Caco-2 (cell line): ENCODE measurements at regions not wholly inside any gene's neighbourhood (a gene's known extent, or its start where the extent isn't known, plus 50 kb on each side); places are given as distances from the start of the nearest gene placed in this dataset.

Experiments used
- BruUV-seq: library from RNA; stranded (reverse); fragments of 400-500 nt; replicated peaks from 2 replicates; lab custom pipeline; 2021; lab: Mats Ljungman, UMichigan
- CTCF ChIA-PET: fragments of 300-600 bp; sonication (Branson Sonifier 250); formaldehyde crosslinking; loops from one replicate; lab custom pipeline; 2022; ENCODE audit warnings: antibody characterized with exemption; lab: Charles Lee
- POLR2A ChIA-PET: fragments of 300-600 bp; sonication (Branson Sonifier 250); formaldehyde crosslinking; loops from one replicate; lab custom pipeline; 2022; ENCODE audit warnings: antibody characterized with exemption; lab: Charles Lee
- DNase-seq, 2 experiments: peaks; one replicate each; pipeline versions ENCODE4 v3.0.0 to v3.0.0-alpha.2; 2020 to 2022
- H3K27me3 ChIP-seq: replicated peaks from 2 replicates; pipeline ENCODE4 v1.6.0; 2011; ENCODE audit warnings: low read length; ENCODE audit not compliant: control insufficient read depth, insufficient read depth
- H3K36me3 ChIP-seq: 2 replicates; pipeline ENCODE4 v1.5.1; 2011; ENCODE audit warnings: low read length; ENCODE audit not compliant: control insufficient read depth, insufficient read depth
- H3K4me1 ChIP-seq: fragments of 250-450 bp; sonication (Bioruptor Pico); 2 replicates; pipeline ENCODE4 v1.5.1; 2020; ENCODE audit warnings: mild to moderate bottlenecking
- H3K4me3 ChIP-seq: 2 replicates; pipeline ENCODE4 v1.5.1; 2011; ENCODE audit warnings: low read depth, mild to moderate bottlenecking, control low read depth, low read length
- H3K9me3 ChIP-seq: fragments of 250-450 bp; sonication (Bioruptor Pico); 2 replicates; pipeline ENCODE4 v1.5.1; 2020; ENCODE audit warnings: mild to moderate bottlenecking, moderate library complexity
- H3K27ac Mint-ChIP-seq: one replicate; pipeline ENCODE4 v1.8.0; 2022; ENCODE audit warnings: mixed read lengths; ENCODE audit not compliant: unreplicated experiment
- H3K27me3 Mint-ChIP-seq: one replicate; pipeline ENCODE4 v1.8.0; 2022; ENCODE audit warnings: mixed read lengths; ENCODE audit not compliant: insufficient read depth, unreplicated experiment
- H3K36me3 Mint-ChIP-seq: one replicate; pipeline ENCODE4 v1.8.0; 2022; ENCODE audit warnings: mild to moderate bottlenecking, mixed read lengths; ENCODE audit not compliant: insufficient read depth, unreplicated experiment
- H3K4me1 Mint-ChIP-seq: one replicate; pipeline ENCODE4 v1.8.0; 2022; ENCODE audit warnings: low read depth, mixed read lengths; ENCODE audit not compliant: unreplicated experiment
- H3K4me3 Mint-ChIP-seq: one replicate; pipeline ENCODE4 v1.8.0; 2022; ENCODE audit warnings: mild to moderate bottlenecking, moderate library complexity, mixed read lengths; ENCODE audit not compliant: unreplicated experiment
- H3K9me3 Mint-ChIP-seq: one replicate; pipeline ENCODE4 v1.8.0; 2022; ENCODE audit warnings: mixed read lengths; ENCODE audit not compliant: unreplicated experiment
- intact Hi-C: fragments of 100-400 bp; cut with micrococcal nuclease; formaldehyde crosslinking; loops from one replicate; pipeline ENCODE4 v1.10.0; 2022; ENCODE audit not compliant: unreplicated experiment
- TF ChIP-seq, protein P1 (sequence below), 2 experiments: fragments of 200-600 bp in 1 of 2; IDR thresholded peaks; 1 replicate in 1 of 2; 2 replicates in 1 of 2; pipeline versions ENCODE4 v1.5.1 to v1.8.0; 2011 to 2022; ENCODE audit warnings: antibody characterized with exemption in 1 of 2, control low read depth in 1 of 2, inconsistent platforms in 1 of 2, low read depth in 1 of 2, low read length in 1 of 2, mild to moderate bottlenecking in 1 of 2, moderate library complexity in 1 of 2; ENCODE audit not compliant: insufficient read depth in 1 of 2, severe bottlenecking in 1 of 2, unreplicated experiment in 1 of 2

DNA sequence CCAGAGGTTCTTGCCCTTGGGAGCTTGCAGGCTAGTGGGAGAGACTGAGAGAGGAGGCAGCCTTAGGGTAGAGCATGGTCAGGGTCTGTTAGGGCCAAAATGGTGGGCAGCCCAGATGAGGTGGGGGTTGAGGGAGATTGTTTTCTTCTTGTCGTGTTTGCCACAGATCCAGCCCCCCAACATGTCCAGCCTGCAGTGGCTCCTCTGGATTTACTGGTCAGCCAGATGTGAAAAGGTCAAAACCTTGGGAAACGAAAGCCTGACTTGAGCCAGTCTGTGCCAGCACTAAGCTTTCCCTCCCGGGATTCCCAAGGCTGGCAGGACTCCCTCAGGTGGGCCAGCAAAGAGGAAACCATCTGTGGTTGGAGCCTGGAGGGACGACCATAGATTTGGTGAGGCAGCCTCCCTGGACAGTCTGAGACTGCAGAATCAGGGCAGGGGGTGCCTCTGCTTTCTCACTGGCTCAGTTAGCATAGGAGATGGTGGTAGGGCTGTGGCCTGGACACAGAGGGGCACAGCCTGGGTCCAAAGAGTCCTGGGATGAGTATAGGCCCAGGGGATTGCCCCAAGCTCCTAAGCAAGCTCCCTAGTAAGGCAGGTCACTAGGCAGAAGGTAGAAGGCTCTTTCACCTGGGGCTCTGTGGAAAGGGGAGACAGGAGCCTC, 51.2 kb upstream of the PRR23C start:
- no peaks in the 10 kb centered on the region for H3K36me3 Mint-ChIP-seq
- intact Hi-C loops: no loop called here
- Histone ChIP-seq H3K36me3 (no peaks in the 10 kb centered on the region), H3K4me1 (no peaks in the 10 kb centered on the region), H3K27me3 (no peaks in the 10 kb centered on the region; the same call in 1 of the 2 replicates), H3K4me3 (no peak overlapping the region), H3K9me3 (no peaks in the 10 kb centered on the region; the same call in none of the 2 replicates)
- H3K4me3 Mint-ChIP-seq: no peak overlapping the region
- TF ChIP-seq, protein P1, sequence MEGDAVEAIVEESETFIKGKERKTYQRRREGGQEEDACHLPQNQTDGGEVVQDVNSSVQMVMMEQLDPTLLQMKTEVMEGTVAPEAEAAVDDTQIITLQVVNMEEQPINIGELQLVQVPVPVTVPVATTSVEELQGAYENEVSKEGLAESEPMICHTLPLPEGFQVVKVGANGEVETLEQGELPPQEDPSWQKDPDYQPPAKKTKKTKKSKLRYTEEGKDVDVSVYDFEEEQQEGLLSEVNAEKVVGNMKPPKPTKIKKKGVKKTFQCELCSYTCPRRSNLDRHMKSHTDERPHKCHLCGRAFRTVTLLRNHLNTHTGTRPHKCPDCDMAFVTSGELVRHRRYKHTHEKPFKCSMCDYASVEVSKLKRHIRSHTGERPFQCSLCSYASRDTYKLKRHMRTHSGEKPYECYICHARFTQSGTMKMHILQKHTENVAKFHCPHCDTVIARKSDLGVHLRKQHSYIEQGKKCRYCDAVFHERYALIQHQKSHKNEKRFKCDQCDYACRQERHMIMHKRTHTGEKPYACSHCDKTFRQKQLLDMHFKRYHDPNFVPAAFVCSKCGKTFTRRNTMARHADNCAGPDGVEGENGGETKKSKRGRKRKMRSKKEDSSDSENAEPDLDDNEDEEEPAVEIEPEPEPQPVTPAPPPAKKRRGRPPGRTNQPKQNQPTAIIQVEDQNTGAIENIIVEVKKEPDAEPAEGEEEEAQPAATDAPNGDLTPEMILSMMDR (IDR thresholded peaks at IDR 0.05; ENCODE audit: insufficient read depth in 1 of 2, low read depth in 1 of 2, low read length in 1 of 2, severe bottlenecking in 1 of 2, unreplicated experiment in 1 of 2): no peak
- H3K27me3 Mint-ChIP-seq: peaks cover 5% of the 10 kb centered on the region
- H3K4me1 Mint-ChIP-seq: no peaks in the 10 kb centered on the region
- H3K9me3 Mint-ChIP-seq: no peaks in the 10 kb centered on the region
- no peak overlapping the region for H3K27ac Mint-ChIP-seq
- ChIA-PET CTCF (no interaction called here), POLR2A (no interaction called here)
- BruUV-seq: no TSS peak
- no peak for DNase-seq

DNA sequence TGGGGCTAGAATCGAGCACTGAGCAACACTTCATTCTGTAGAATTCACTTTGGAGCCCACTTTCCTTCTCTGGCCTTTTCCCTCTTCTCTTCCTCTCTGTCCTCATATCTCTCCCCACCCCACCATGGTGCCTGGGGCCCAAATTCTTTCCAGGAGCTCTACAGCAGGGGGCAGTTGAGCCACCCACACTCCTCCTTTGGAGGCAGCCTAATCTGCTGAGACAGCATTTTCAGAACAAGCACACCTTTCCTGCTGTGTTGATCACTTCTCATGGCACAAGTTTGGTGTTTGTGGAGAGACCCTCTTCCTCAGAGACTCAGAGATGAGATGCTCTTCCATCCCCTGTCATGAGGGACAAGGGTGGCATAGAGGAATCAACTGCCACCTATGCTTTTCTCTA, 52.0 kb upstream of the PRR23C start:
- TF ChIP-seq, protein P1 (IDR thresholded peaks at IDR 0.05; ENCODE audit: insufficient read depth in 1 of 2, low read depth in 1 of 2, low read length in 1 of 2, severe bottlenecking in 1 of 2, unreplicated experiment in 1 of 2): no peak
- H3K4me1 Mint-ChIP-seq: no peaks in the 10 kb centered on the region
- H3K4me3 Mint-ChIP-seq: no peak overlapping the region
- no peaks in the 10 kb centered on the region for H3K36me3 ChIP-seq
- no peaks in the 10 kb centered on the region for H3K4me1 ChIP-seq
- no peak for DNase-seq
- intact Hi-C loops: no loop called here
- H3K9me3 Mint-ChIP-seq: no peaks in the 10 kb centered on the region
- CTCF ChIA-PET: no interaction called here
- no peaks in the 10 kb centered on the region; the same call in 1 of the 2 replicates for H3K27me3 ChIP-seq
- no peak overlapping the region for H3K4me3 ChIP-seq
- no TSS peak for BruUV-seq
- no peak overlapping the region for H3K27ac Mint-ChIP-seq
- H3K9me3 ChIP-seq: no peaks in the 10 kb centered on the region; the same call in none of the 2 replicates
- peaks cover 3% of the 10 kb centered on the region for H3K27me3 Mint-ChIP-seq
- POLR2A ChIA-PET: no interaction called here
- no peaks in the 10 kb centered on the region for H3K36me3 Mint-ChIP-seq

DNA sequence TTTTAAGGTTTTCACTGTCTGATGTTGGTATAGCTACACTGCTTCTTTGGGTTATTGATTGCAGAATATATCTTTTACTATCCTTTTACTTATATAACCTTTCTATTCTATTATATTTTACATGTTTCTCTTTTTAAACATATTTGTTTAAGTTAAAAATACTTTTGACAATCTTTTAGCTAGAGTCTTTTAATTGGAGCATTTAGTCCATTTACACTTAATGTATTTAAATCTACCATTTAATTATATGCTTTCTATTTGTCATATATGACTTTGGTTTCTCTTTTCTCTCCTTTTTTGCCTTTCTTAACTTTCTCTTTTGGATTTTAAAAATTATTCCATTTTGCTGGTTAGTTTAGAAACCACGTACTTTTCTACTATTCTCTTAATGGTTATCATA, 53.7 kb upstream of the PRR23C start:
- no peaks in the 10 kb centered on the region; the same call in 1 of the 2 replicates for H3K9me3 ChIP-seq
- no peaks in the 10 kb centered on the region; the same call in 1 of the 2 replicates for H3K27me3 ChIP-seq
- H3K4me3 ChIP-seq: no peak overlapping the region
- Mint-ChIP-seq H3K27ac (no peak overlapping the region), H3K4me1 (no peaks in the 10 kb centered on the region), H3K4me3 (no peak overlapping the region), H3K36me3 (no peaks in the 10 kb centered on the region), H3K27me3 (no peaks in the 10 kb centered on the region), H3K9me3 (no peaks in the 10 kb centered on the region)
- ChIA-PET CTCF (no interaction called here), POLR2A (no interaction called here)
- DNase-seq: no peak
- H3K4me1 ChIP-seq: peaks cover 6% of the 10 kb centered on the region; the same call in 1 of the 2 replicates
- intact Hi-C loops: no loop called here
- TF ChIP-seq, protein P1 (IDR thresholded peaks at IDR 0.05; ENCODE audit: insufficient read depth in 1 of 2, low read depth in 1 of 2, low read length in 1 of 2, severe bottlenecking in 1 of 2, unreplicated experiment in 1 of 2): no peak
- no TSS peak for BruUV-seq
- H3K36me3 ChIP-seq: no peaks in the 10 kb centered on the region
